Coronary artery (tissue), 2 donors: ENCODE measurements at regions not wholly inside any gene's neighbourhood (a gene's known extent, or its start where the extent isn't known, plus 50 kb on each side); places are given as distances from the start of the nearest gene placed in this dataset.
"Not testable (repeated sequence)": the region's sequence is repeated elsewhere in the genome, so short reads cannot be mapped to it uniquely, and the experiment has no call there.

Experiments used
- DNase-seq: peaks from one replicate; pipeline ENCODE4 v3.0.0-alpha.2; 2017; ENCODE audit warnings: low spot score
- H3K27ac ChIP-seq, 2 donors: fragments of 200-600 bp; sonication (generic); one replicate each; pipeline ENCODE4 v1.5.1; 2016 to 2019
- H3K4me3 ChIP-seq: fragments of 200-600 bp; sonication (generic); 2 replicates; pipeline ENCODE4 v1.5.1; 2016; ENCODE audit warnings: mild to moderate bottlenecking, moderate library complexity
- CTCF ChIP-seq: fragments of 200-600 bp; sonication (generic); IDR thresholded peaks from one replicate; pipeline ENCODE4 v1.5.1; 2019; ENCODE audit warnings: antibody characterized with exemption

DNA sequence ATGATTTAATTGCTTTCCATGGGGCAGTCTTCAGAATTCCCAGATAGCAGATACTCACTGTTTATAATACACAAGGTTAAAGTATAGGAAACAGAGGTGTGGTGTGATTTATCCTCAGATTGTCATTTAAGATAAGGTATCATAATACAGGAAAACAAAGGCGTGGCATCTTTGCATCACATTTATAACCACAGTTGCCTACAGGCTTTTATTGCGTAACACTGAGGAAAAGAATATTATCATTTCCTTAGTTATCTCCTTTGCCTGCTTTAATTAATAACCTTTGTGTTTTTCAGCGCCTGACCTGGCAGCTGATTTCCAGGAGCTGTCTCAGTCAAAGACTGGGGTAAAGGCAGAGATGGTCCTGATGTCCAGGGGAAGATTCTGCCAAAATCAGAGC is 68.8 kb downstream of the SSX7 start:
- no peak for TF ChIP-seq CTCF
- no peak overlapping the region for H3K27ac ChIP-seq
- no peak for DNase-seq
- H3K4me3 ChIP-seq: no peak overlapping the region

- TF ChIP-seq CTCF: no peak
- H3K4me3 ChIP-seq: no peak overlapping the region
- no peak for DNase-seq
- no peak overlapping the region for H3K27ac ChIP-seq
Measured at GRCh38 chrX:52577464-52578173, 60.8 kb upstream of the XAGE1B start.

- no peak for DNase-seq
- H3K27ac ChIP-seq: no peak overlapping the region
- no peak for TF ChIP-seq CTCF
- no peak overlapping the region for H3K4me3 ChIP-seq
Measured at GRCh38 chrX:52576946-52577345, 60.1 kb upstream of the XAGE1B start.

DNA sequence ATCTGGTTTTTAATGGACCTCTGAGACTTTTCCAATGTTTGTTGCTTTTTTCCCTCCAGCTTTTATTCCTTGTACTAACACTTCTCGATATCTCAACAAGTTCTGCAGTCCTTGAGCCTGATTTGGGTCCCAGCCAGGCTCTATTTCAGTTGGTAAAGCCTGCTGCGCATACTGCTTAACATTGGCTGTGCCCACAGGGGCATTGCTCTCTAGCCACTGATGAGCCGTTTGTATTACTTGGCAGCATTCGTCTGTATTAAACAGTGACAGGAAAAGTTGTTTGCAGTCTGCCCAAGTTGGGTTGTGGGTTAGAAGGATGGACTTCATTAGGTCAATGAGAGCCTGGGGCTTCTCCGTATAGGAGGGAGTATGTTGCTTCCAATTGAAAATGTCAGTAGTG is 59.6 kb upstream of the XAGE1B start:
- no peak overlapping the region for H3K4me3 ChIP-seq
- H3K27ac ChIP-seq: no peak overlapping the region
- TF ChIP-seq CTCF: no peak
- DNase-seq: no peak

DNA sequence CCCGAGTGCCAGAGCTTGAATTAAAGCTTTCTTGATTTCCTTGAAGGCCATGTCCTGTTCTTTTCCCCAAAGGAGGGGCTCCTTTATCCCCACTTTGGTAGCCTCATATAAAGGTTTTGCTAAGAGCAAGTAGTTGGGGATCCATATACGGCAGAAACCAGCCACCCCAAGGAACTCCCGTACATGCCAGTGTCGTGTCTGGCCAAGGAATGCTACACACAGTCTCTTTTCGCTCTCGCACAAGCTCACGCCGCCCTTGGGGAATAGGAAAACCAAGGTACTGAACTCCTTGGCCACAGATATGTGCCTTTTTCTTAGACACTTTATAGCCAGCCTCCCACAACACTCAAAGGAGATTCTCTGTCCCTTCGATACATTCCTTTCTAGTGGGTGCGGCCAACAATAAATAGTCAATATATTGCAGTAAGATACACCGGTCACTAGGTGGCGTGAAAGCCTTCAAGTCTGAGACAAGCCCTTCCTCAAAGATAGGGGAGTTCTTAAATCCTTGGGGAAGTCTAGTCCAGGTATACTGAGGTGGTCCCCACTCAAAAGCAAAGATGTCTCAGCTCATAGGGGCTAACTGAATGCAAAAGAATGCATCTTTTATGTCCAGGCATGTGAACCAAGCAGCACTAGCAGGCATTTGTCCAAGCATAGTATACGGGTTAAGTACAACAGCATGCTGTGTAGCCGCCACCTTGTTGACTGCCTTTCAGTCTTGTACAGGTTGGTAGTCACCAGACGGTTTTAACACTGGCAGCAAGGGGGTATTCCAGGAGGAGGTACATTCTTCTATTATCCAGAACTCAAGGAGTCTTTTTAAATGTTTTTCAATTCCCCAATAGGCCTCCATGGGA is 57.8 kb upstream of the XAGE1B start:
- no peak overlapping the region for H3K27ac ChIP-seq
- peak; percentile 26 for TF ChIP-seq CTCF
- no peak for DNase-seq
- no peak overlapping the region for H3K4me3 ChIP-seq

DNA sequence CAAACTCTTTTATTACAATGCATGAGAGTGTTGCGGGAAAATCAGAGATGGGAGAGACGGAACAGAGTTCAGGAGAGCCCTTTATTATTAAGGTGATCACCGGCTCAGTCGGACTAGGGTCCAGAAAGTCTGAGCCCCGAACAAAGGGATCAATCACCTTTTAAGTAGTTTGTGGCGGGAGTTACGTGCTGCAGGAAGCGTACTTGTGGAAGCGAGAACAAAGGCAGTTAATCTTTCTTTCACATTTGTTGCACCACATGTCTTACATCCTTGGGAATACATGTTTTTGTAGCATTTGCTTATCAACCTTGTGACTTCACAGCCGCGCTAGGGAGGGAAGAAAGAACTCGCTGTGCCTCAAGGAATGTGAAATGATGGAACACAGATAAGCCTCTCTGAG is 51.3 kb upstream of the XAGE1B start:
- H3K27ac ChIP-seq, DNase-seq, H3K4me3 ChIP-seq: not testable (repeated sequence)
